ENCODE measurements at regions not wholly inside any gene's neighbourhood (a gene's known extent, or its start where the extent isn't known, plus 50 kb on each side); places are given as distances from the start of the nearest gene placed in this dataset.

DNA sequence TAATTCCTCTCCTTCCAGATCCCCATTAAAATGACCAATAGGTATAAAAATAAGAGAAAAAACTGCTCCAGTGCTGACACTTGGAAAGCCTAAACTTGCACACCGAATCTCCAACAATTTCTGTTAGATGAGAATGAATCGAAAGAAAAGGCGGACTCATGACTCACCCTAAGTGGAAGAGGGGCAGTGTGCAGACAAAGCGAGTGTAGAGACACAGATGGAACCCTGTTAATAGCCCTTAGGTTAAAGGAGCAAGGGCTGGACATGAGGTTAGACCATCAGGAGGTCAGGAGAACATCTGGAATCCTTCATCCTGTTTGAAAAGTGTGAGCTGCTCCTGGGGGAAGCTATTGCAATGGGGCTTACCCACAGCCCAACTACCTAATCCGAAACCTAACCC, 103.4 kb upstream of the GLI3 start:
- Histone ChIP-seq H4K20me1 (replicated peaks; ENCODE audit: control insufficient read depth, extremely low read depth, insufficient read depth, low read length) (no peaks in the 10 kb centered on the region), H3K27me3 (ENCODE audit: control insufficient read depth in 2 of 2, insufficient read depth in 2 of 2, low read length in 2 of 2) (peaks cover 0 to under 1% of the 10 kb centered on the region in 2 experiments), H3K9me1 (replicated peaks; ENCODE audit: control insufficient read depth, extremely low read depth, insufficient read depth, low read length) (no peaks in the 10 kb centered on the region), H3K9me3 (replicated peaks; ENCODE audit: control insufficient read depth, insufficient read depth, low read length) (no peaks in the 10 kb centered on the region), H3K4me3 (replicated peaks in 1 of 3; ENCODE audit: insufficient read depth in 1 of 3, low read depth in 1 of 3, low read length in 3 of 3) (no peak overlapping the region), H3K27ac (ENCODE audit: insufficient read depth, low read depth, low read length) (no peak overlapping the region), H3K4me1 (ENCODE audit: control insufficient read depth, extremely low read depth, insufficient read depth, low read length) (no peaks in the 10 kb centered on the region), H2AFZ (ENCODE audit: low read depth, low read length) (no peak overlapping the region), H3K79me2 (ENCODE audit: control insufficient read depth, insufficient read depth, low read length) (no peaks in the 10 kb centered on the region), H3K9ac (replicated peaks; ENCODE audit: extremely low read depth, insufficient read depth, low read length) (no peak overlapping the region), H3K4me2 (ENCODE audit: insufficient read depth, low read length) (no peak overlapping the region), H3K36me3 (ENCODE audit: control insufficient read depth in 2 of 2, extremely low read depth in 1 of 2, insufficient read depth in 2 of 2, low read length in 2 of 2) (no peaks in the 10 kb centered on the region)
- TF ChIP-seq POLR2AphosphoS5 (IDR thresholded peaks at IDR 0.05; ENCODE audit: insufficient read depth, low read depth, low read length) (no peak), JUN (IDR thresholded peaks at IDR 0.05; ENCODE audit: borderline replicate concordance, insufficient read depth, insufficient read length, low read depth) (no peak), GATA2 (IDR thresholded peaks at IDR 0.05; ENCODE audit: insufficient read depth, insufficient read length, low read depth, low read length) (no peak), FOS (IDR thresholded peaks at IDR 0.05; ENCODE audit: borderline replicate concordance, insufficient read depth, low read length) (no peak), MYC (IDR thresholded peaks at IDR 0.05; ENCODE audit: low read depth, low read length) (no peak)
- FAIRE-seq (no peak), DNase-seq (ENCODE audit: low read depth, low spot score) (no peak)
- CTCF ChIA-PET: no interaction called here
- dilution Hi-C loops (cut with MboI; ENCODE audit: extremely low pct_ligation_motif_present, low sequenced_read_pairs) (no loop called here), intact Hi-C loops (cut with micrococcal nuclease) (no loop called here)
- POLR2A ChIA-PET: no interaction called here
- no TSS peak for BruUV-seq (replicated peaks)

GRCh38 chr7:42338916-42339540, 102.0 kb upstream of the GLI3 start:
- H3K9me1 ChIP-seq (replicated peaks; ENCODE audit: control insufficient read depth, extremely low read depth, insufficient read depth, low read length): no peaks in the 10 kb centered on the region
- no peak overlapping the region for H3K9ac ChIP-seq (replicated peaks; ENCODE audit: extremely low read depth, insufficient read depth, low read length)
- no peaks in the 10 kb centered on the region for H3K27me3 ChIP-seq (ENCODE audit: control insufficient read depth in 2 of 2, insufficient read depth in 2 of 2, low read length in 2 of 2)
- no peaks in the 10 kb centered on the region for H4K20me1 ChIP-seq (replicated peaks; ENCODE audit: control insufficient read depth, extremely low read depth, insufficient read depth, low read length)
- FAIRE-seq: no peak
- H3K27ac ChIP-seq (ENCODE audit: insufficient read depth, low read depth, low read length): no peak overlapping the region
- no peak overlapping the region for H3K4me2 ChIP-seq (ENCODE audit: insufficient read depth, low read length)
- no peak for DNase-seq (ENCODE audit: low read depth, low spot score)
- H3K9me3 ChIP-seq (replicated peaks; ENCODE audit: control insufficient read depth, insufficient read depth, low read length): no peaks in the 10 kb centered on the region
- H3K36me3 ChIP-seq (ENCODE audit: control insufficient read depth in 2 of 2, extremely low read depth in 1 of 2, insufficient read depth in 2 of 2, low read length in 2 of 2): no peaks in the 10 kb centered on the region
- POLR2A ChIA-PET: no interaction called here
- intact Hi-C loops (cut with micrococcal nuclease): no loop called here
- no peaks in the 10 kb centered on the region for H3K79me2 ChIP-seq (ENCODE audit: control insufficient read depth, insufficient read depth, low read length)
- CTCF ChIA-PET: no interaction called here
- no TSS peak for BruUV-seq (replicated peaks)
- no peak overlapping the region for H2AFZ ChIP-seq (ENCODE audit: low read depth, low read length)
- H3K4me1 ChIP-seq (ENCODE audit: control insufficient read depth, extremely low read depth, insufficient read depth, low read length): no peaks in the 10 kb centered on the region
- TF ChIP-seq FOS (IDR thresholded peaks at IDR 0.05; ENCODE audit: borderline replicate concordance, insufficient read depth, low read length) (no peak), POLR2AphosphoS5 (IDR thresholded peaks at IDR 0.05; ENCODE audit: insufficient read depth, low read depth, low read length) (no peak), MYC (IDR thresholded peaks at IDR 0.05; ENCODE audit: low read depth, low read length) (no peak), EZH2 (IDR thresholded peaks at IDR 0.05; ENCODE audit: borderline replicate concordance, low read depth, low read length, severe bottlenecking) (no peak), JUN (IDR thresholded peaks at IDR 0.05; ENCODE audit: borderline replicate concordance, insufficient read depth, insufficient read length, low read depth) (no peak), POLR2A (IDR thresholded peaks at IDR 0.05; ENCODE audit: low read depth, low read length) (no peak), GATA2 (IDR thresholded peaks at IDR 0.05; ENCODE audit: insufficient read depth, insufficient read length, low read depth, low read length) (no peak), CTCF (IDR thresholded peaks at IDR 0.05; ENCODE audit: extremely low read depth in 1 of 2, insufficient read depth in 1 of 2, low read depth in 1 of 2, low read length in 2 of 2) (no peak)
- dilution Hi-C loops (cut with MboI; ENCODE audit: extremely low pct_ligation_motif_present, low sequenced_read_pairs): no loop called here
- no peak overlapping the region for H3K4me3 ChIP-seq (replicated peaks in 1 of 3; ENCODE audit: insufficient read depth in 1 of 3, low read depth in 1 of 3, low read length in 3 of 3)
